ENCODE measurements at regions not wholly inside any gene's neighbourhood (a gene's known extent, or its start where the extent isn't known, plus 50 kb on each side); places are given as distances from the start of the nearest gene placed in this dataset.

- TF ChIP-seq POLR2A (IDR thresholded peaks at IDR 0.05; ENCODE audit: low read length) (no peak), GATA1 (IDR thresholded peaks at IDR 0.05; ENCODE audit: low read depth, low read length) (no peak)
These were observed 524.1 kb upstream of the JAG1 start for GRCh38 chr20:11197851-11198250.
